ENCODE measurements at regions not wholly inside any gene's neighbourhood (a gene's known extent, or its start where the extent isn't known, plus 50 kb on each side); places are given as distances from the start of the nearest gene placed in this dataset.

- no peak for DNase-seq
Observed at GRCh38 chr10:128884496-128885072, 582.5 kb upstream of the MGMT start.

GRCh38 chr10:128885573-128886555 is 581.2 kb upstream of the MGMT start:
- DNase-seq: no peak

- DNase-seq: no peak
Observed at GRCh38 chr10:128887856-128888255, 579.2 kb upstream of the MGMT start.

GRCh38 chr10:128892005-128892404 is 575.0 kb upstream of the MGMT start:
- DNase-seq: no peak

GRCh38 chr10:128894641-128895040 is 572.4 kb upstream of the MGMT start:
- DNase-seq: no peak

- no peak for DNase-seq
Observed at GRCh38 chr10:128895473-128895872, 571.6 kb upstream of the MGMT start.

- DNase-seq: no peak
Observed at GRCh38 chr10:128896116-128896795, 570.8 kb upstream of the MGMT start.

GRCh38 chr10:128896963-128897362 is 570.1 kb upstream of the MGMT start:
- no peak for DNase-seq

- no peak for DNase-seq
Observed at GRCh38 chr10:128897401-128898129, 569.5 kb upstream of the MGMT start.

- no peak for DNase-seq
Observed at GRCh38 chr10:128898133-128898915, 568.7 kb upstream of the MGMT start.

GRCh38 chr10:128898916-128899195 is 568.2 kb upstream of the MGMT start:
- no peak for DNase-seq

GRCh38 chr10:128900456-128900855 is 566.6 kb upstream of the MGMT start:
- DNase-seq: no peak

GRCh38 chr10:128901236-128901635 is 565.8 kb upstream of the MGMT start:
- no peak for DNase-seq

GRCh38 chr10:128902031-128902710 is 564.9 kb upstream of the MGMT start:
- no peak for DNase-seq

GRCh38 chr10:128907155-128907941 is 559.7 kb upstream of the MGMT start:
- no peak for DNase-seq

GRCh38 chr10:128908099-128908498 is 558.9 kb upstream of the MGMT start:
- DNase-seq: no peak

GRCh38 chr10:128908499-128908898 is 558.5 kb upstream of the MGMT start:
- no peak for DNase-seq

- peak in 14 of 56 donors; percentile 6 to 65 (median 12) for DNase-seq
Observed at GRCh38 chr10:128912568-128913311, 554.3 kb upstream of the MGMT start.

GRCh38 chr10:128914681-128915080 is 552.4 kb upstream of the MGMT start:
- DNase-seq: peak in 4 of 56 donors; percentile 3 to 25 (median 11)
